Gastrocnemius medialis (tissue), 4 donors: ENCODE measurements at regions not wholly inside any gene's neighbourhood (a gene's known extent, or its start where the extent isn't known, plus 50 kb on each side); places are given as distances from the start of the nearest gene placed in this dataset.

Experiments used
- CTCF ChIP-seq, 5 experiments: fragments of 450-650 bp in 3 of 5; fragments of 200-600 bp in 2 of 5; sonication (generic) in 2 of 5; IDR thresholded peaks in 4 of 5; conservative IDR thresholded peaks in 1 of 5; 1 replicate in 4 of 5; 2 replicates in 1 of 5; pipeline ENCODE4 v1.5.1; 2016 to 2019; ENCODE audit warnings: antibody characterized with exemption in 5 of 5, mild to moderate bottlenecking in 3 of 5, moderate library complexity in 3 of 5
- POLR2A ChIP-seq, 2 donors: fragments of 450-650 bp; IDR thresholded peaks; one replicate each; pipeline ENCODE4 v1.6.1; 2017; ENCODE audit warnings: antibody characterized with exemption in 2 of 2, mild to moderate bottlenecking in 2 of 2, moderate library complexity in 2 of 2

- TF ChIP-seq CTCF (IDR thresholded peaks at IDR 0.05 in 4 of 5, conservative IDR thresholded peaks at IDR 0.05 in 1 of 5), result no peak
- TF ChIP-seq POLR2A (IDR thresholded peaks at IDR 0.05), result no peak
Observed at GRCh38 chr3:15948388-15948787, 150.6 kb upstream of the ANKRD28 start.
